Thyroid gland (tissue), 4 donors: ENCODE measurements at regions not wholly inside any gene's neighbourhood (a gene's known extent, or its start where the extent isn't known, plus 50 kb on each side); places are given as distances from the start of the nearest gene placed in this dataset.

ENCODE experiments used
- DNase-seq, 2 donors: peaks; one replicate each; pipeline ENCODE4 v3.0.0-alpha.2; 2019
- H3K27ac ChIP-seq, 3 donors: fragments of 200-600 bp; sonication (generic); 1 replicate in 2 of 3; 2 replicates in 1 of 3; pipeline ENCODE4 v1.5.1; 2016 to 2019; ENCODE audit warnings: mild to moderate bottlenecking in 1 of 3, moderate library complexity in 1 of 3
- H3K27me3 ChIP-seq: fragments of 200-600 bp; sonication (generic); one replicate; pipeline ENCODE4 v1.5.1; 2019
- H3K36me3 ChIP-seq, 2 donors: fragments of 200-600 bp; sonication (generic); one replicate each; pipeline ENCODE4 v1.5.1; 2016 to 2019
- H3K4me1 ChIP-seq, 2 donors: fragments of 200-600 bp; sonication (generic); one replicate each; pipeline ENCODE4 v1.5.1; 2017 to 2019
- H3K4me3 ChIP-seq, 3 donors: fragments of 200-600 bp; sonication (generic); replicated peaks in 1 of 3; 1 replicate in 2 of 3; 2 replicates in 1 of 3; pipeline ENCODE4 v1.5.1; 2016; ENCODE audit warnings: mild to moderate bottlenecking in 1 of 3
- H3K9me3 ChIP-seq: fragments of 200-600 bp; sonication (generic); one replicate; pipeline ENCODE4 v1.5.1; 2017
- CTCF ChIP-seq, 6 experiments: fragments of 200-600 bp in 3 of 6; fragments of 450-650 bp in 3 of 6; sonication (generic) in 3 of 6; IDR thresholded peaks; one replicate each; pipeline ENCODE4 v1.5.1; 2016 to 2019; ENCODE audit warnings: antibody characterized with exemption in 6 of 6, mild to moderate bottlenecking in 2 of 6, inconsistent platforms in 1 of 6, moderate library complexity in 1 of 6
- POLR2A ChIP-seq, 2 donors: fragments of 450-650 bp; IDR thresholded peaks; one replicate each; pipeline ENCODE4 v1.6.1; 2017; ENCODE audit warnings: antibody characterized with exemption in 2 of 2, mild to moderate bottlenecking in 2 of 2, moderate library complexity in 1 of 2
- WGBS, 2 donors: methylation state at CpG; one replicate each; pipeline ENCODE4 v1.1.5; 2017; 5-methylcytosine and 5-hydroxymethylcytosine counted together
- intact Hi-C: fragments of 100-400 bp; cut with DNase I; formaldehyde crosslinking; loops from one replicate; pipeline ENCODE4 v1.15.1; 2023

- TF ChIP-seq CTCF (IDR thresholded peaks at IDR 0.05) (no peak), POLR2A (IDR thresholded peaks at IDR 0.05) (no peak)
- intact Hi-C loops = no loop called here
- DNase-seq = no peak
Observed at GRCh38 chr10:125359401-125359800, 199.0 kb upstream of the CTBP2 start.

GRCh38 chr10:125355657-125356056 lies 195.3 kb upstream of the CTBP2 start:
- intact Hi-C loops = no loop called here
- Histone ChIP-seq H3K27me3 (no peaks in the 10 kb centered on the region), H3K9me3 (no peaks in the 10 kb centered on the region), H3K4me1 (no peaks in the 10 kb centered on the region), H3K36me3 (no peaks in the 10 kb centered on the region), H3K27ac (no peak overlapping the region), H3K4me3 (no peak overlapping the region)
- TF ChIP-seq POLR2A (IDR thresholded peaks at IDR 0.05) (no peak), CTCF (IDR thresholded peaks at IDR 0.05) (no peak)
- WGBS, 2 donors = 69 to 88% methylated on average over 17 of the region's 17 CpGs
- no peak for DNase-seq

More at GRCh38 chr10:125359401-125359800, 199.0 kb upstream of the CTBP2 start:
- Histone ChIP-seq H3K27ac (no peak overlapping the region), H3K9me3 (no peaks in the 10 kb centered on the region), H3K36me3 (no peaks in the 10 kb centered on the region), H3K27me3 (no peaks in the 10 kb centered on the region), H3K4me1 (no peaks in the 10 kb centered on the region), H3K4me3 (no peak overlapping the region)

GRCh38 chr10:125350519-125350918 lies 190.2 kb upstream of the CTBP2 start:
- TF ChIP-seq POLR2A (IDR thresholded peaks at IDR 0.05) (no peak), CTCF (IDR thresholded peaks at IDR 0.05) (no peak)
- WGBS, 2 donors = 94 to 97% methylated on average over 2 of the region's 2 CpGs

GRCh38 chr10:125348536-125348935 lies 188.2 kb upstream of the CTBP2 start:
- H3K36me3 ChIP-seq = no peaks in the 10 kb centered on the region
- no peaks in the 10 kb centered on the region for H3K4me1 ChIP-seq
- TF ChIP-seq CTCF (IDR thresholded peaks at IDR 0.05) (no peak), POLR2A (IDR thresholded peaks at IDR 0.05) (no peak)
- no peak overlapping the region for H3K4me3 ChIP-seq
- intact Hi-C loops = loop anchor here (10.0 kb wide), 1 partner anchor 304 kb away; no protein-coding TSS in a partner anchor
- H3K9me3 ChIP-seq = no peaks in the 10 kb centered on the region
- DNase-seq = no peak
- 76 to 91% methylated on average over 2 of the region's 2 CpGs for WGBS, 2 donors
- no peaks in the 10 kb centered on the region for H3K27me3 ChIP-seq
- H3K27ac ChIP-seq = no peak overlapping the region

More at GRCh38 chr10:125350519-125350918, 190.2 kb upstream of the CTBP2 start:
- Histone ChIP-seq H3K4me1 (no peaks in the 10 kb centered on the region), H3K4me3 (no peak overlapping the region), H3K27me3 (no peaks in the 10 kb centered on the region), H3K27ac (no peak overlapping the region), H3K9me3 (no peaks in the 10 kb centered on the region), H3K36me3 (no peaks in the 10 kb centered on the region)
- intact Hi-C loops = no loop called here
- no peak for DNase-seq

GRCh38 chr10:125344573-125345171 lies 184.3 kb upstream of the CTBP2 start:
- no peak overlapping the region for H3K4me3 ChIP-seq
- H3K36me3 ChIP-seq = no peaks in the 10 kb centered on the region
- TF ChIP-seq CTCF (IDR thresholded peaks at IDR 0.05) = no peak
- no peak for TF ChIP-seq POLR2A (IDR thresholded peaks at IDR 0.05)
- 49 to 51% methylated on average over 19 of the region's 19 CpGs for WGBS, 2 donors
- H3K27ac ChIP-seq = no peak overlapping the region
- no peaks in the 10 kb centered on the region for H3K4me1 ChIP-seq
- H3K27me3 ChIP-seq = no peaks in the 10 kb centered on the region
- DNase-seq = no peak
- intact Hi-C loops = loop anchor here (10.0 kb wide), 1 partner anchor 300 kb away; no protein-coding TSS in a partner anchor
- no peaks in the 10 kb centered on the region for H3K9me3 ChIP-seq
